BE2C (cell line): ENCODE measurements at regions not wholly inside any gene's neighbourhood (a gene's known extent, or its start where the extent isn't known, plus 50 kb on each side); places are given as distances from the start of the nearest gene placed in this dataset.

ENCODE experiments used
- DNase-seq: peaks from one replicate; pipeline ENCODE4 v3.0.0-alpha.2; 2020
- H3K27me3 ChIP-seq: fragments of 250-450 bp; sonication (Bioruptor Pico); 2 replicates; pipeline ENCODE4 v1.5.1; 2020; ENCODE audit warnings: mild to moderate bottlenecking
- H3K36me3 ChIP-seq: fragments of 250-450 bp; sonication (Bioruptor Pico); 2 replicates; pipeline ENCODE4 v1.5.1; 2020; ENCODE audit warnings: mild to moderate bottlenecking
- H3K4me1 ChIP-seq: fragments of 250-450 bp; sonication (Bioruptor Pico); 2 replicates; pipeline ENCODE4 v1.5.1; 2020
- H3K4me3 ChIP-seq: 2 replicates; pipeline ENCODE4 v1.5.1; 2011; ENCODE audit warnings: low read depth, low read length
- H3K9me3 ChIP-seq: fragments of 250-450 bp; sonication (Bioruptor Pico); 2 replicates; pipeline ENCODE4 v1.5.1; 2020
- CTCF ChIP-seq: IDR thresholded peaks from 2 replicates; pipeline ENCODE4 v1.5.1; 2012; ENCODE audit warnings: mild to moderate bottlenecking, low read depth, low read length

DNA sequence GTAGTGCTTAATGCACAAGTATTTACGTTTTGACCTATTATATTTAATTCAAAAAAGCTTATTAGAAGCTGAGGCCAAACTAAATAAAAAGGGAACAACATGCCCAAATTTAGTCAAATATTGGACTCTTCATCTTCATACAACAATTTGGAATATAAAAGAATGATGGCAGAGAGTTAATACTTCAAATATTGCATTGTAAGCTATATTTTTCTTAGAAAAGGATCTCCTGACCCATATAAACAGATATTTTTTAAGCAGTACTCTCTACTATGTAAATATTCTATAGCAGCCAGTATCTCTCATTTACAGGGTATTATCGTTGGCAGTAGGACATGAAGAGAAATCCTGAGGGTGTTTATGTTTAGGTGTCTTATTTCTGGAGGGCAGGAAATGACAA, 531.2 kb downstream of the NYAP2 start:
- Histone ChIP-seq H3K4me3 (no peak overlapping the region), H3K36me3 (no peaks in the 10 kb centered on the region), H3K4me1 (no peaks in the 10 kb centered on the region), H3K27me3 (no peaks in the 10 kb centered on the region), H3K9me3 (no peaks in the 10 kb centered on the region)
- DNase-seq: no peak
- TF ChIP-seq CTCF: no peak

GRCh38 chr2:225920621-225921220, 521.2 kb downstream of the NYAP2 start:
- no peaks in the 10 kb centered on the region for H3K27me3 ChIP-seq
- DNase-seq: no peak
- H3K9me3 ChIP-seq: no peaks in the 10 kb centered on the region
- no peak for TF ChIP-seq CTCF
- H3K4me3 ChIP-seq: no peak overlapping the region
- H3K4me1 ChIP-seq: no peaks in the 10 kb centered on the region
- H3K36me3 ChIP-seq: no peaks in the 10 kb centered on the region

DNA sequence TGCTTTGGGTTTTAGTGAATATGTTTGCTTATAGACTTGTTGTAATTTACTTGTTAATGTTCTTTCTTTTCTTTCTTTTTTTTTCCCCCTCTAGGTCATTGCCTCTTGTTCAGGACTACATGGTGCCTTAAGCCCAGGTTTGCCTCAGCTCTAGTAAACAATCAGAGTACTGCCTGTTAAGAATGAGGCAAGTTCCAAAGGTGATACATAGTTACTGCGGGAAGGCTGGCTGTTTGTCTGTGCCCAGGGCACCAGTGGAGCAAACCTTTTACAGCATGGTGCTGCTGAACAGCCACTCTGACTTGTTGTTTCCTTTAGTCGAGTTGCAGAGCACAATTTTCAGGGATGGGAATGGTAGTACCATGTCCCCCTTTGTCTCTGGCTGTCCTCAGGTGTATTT, 517.2 kb downstream of the NYAP2 start:
- no peak for TF ChIP-seq CTCF

GRCh38 chr2:225911019-225911418, 511.5 kb downstream of the NYAP2 start:
- no peaks in the 10 kb centered on the region for H3K4me1 ChIP-seq
- no peak for DNase-seq
- no peaks in the 10 kb centered on the region for H3K27me3 ChIP-seq
- TF ChIP-seq CTCF: no peak
- no peak overlapping the region for H3K4me3 ChIP-seq
- H3K36me3 ChIP-seq: no peaks in the 10 kb centered on the region
- H3K9me3 ChIP-seq: no peaks in the 10 kb centered on the region

More for the DNA sequence above, 517.2 kb downstream of the NYAP2 start:
- H3K4me3 ChIP-seq: no peak overlapping the region
- H3K27me3 ChIP-seq: no peaks in the 10 kb centered on the region
- DNase-seq: no peak
- H3K36me3 ChIP-seq: no peaks in the 10 kb centered on the region
- H3K9me3 ChIP-seq: no peaks in the 10 kb centered on the region
- H3K4me1 ChIP-seq: no peaks in the 10 kb centered on the region

GRCh38 chr2:225895126-225895525, 495.6 kb downstream of the NYAP2 start:
- DNase-seq: no peak
- Histone ChIP-seq H3K27me3 (no peaks in the 10 kb centered on the region), H3K4me3 (no peak overlapping the region), H3K9me3 (no peaks in the 10 kb centered on the region), H3K36me3 (no peaks in the 10 kb centered on the region), H3K4me1 (no peaks in the 10 kb centered on the region)
- no peak for TF ChIP-seq CTCF

- TF ChIP-seq CTCF: no peak
- H3K27me3 ChIP-seq: no peaks in the 10 kb centered on the region
- H3K4me3 ChIP-seq: no peak overlapping the region
- H3K36me3 ChIP-seq: no peaks in the 10 kb centered on the region
- no peaks in the 10 kb centered on the region for H3K4me1 ChIP-seq
- no peaks in the 10 kb centered on the region for H3K9me3 ChIP-seq
- no peak for DNase-seq
These were observed 494.9 kb downstream of the NYAP2 start for GRCh38 chr2:225894236-225894980.
